ENCODE measurements at regions not wholly inside any gene's neighbourhood (a gene's known extent, or its start where the extent isn't known, plus 50 kb on each side); places are given as distances from the start of the nearest gene placed in this dataset.

DNA sequence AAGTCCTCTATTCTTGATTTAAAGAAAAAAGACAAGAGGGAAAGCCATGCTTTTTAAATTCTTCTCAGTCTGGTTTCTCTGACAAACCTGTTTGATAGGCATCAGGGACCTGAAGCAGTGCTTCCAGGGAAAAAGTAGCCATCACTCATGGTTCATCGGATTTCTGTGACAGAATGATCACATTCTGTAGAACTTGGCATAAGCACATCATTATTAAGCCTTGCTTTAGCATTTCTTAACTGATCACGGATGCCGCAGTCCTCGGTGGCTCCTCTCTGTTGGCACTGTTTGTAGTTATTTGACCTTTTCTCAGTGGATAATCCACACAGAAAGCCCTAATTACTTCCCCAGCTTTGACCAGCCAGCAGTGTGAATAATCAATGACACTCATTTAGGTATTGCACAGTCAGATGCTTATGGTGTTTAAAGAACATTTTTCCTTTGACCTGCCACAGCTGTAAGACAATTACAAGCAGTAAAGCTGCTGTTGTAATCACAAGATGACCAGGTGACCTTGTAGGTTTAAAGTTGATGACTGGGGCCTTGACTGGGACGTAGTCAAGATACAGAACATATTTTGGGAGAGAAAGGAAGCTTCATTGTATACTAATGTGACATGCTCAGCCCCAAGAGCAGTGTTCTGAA lies 64.4 kb upstream of the SKAP2 start:
- TF ChIP-seq EZH2 (IDR thresholded peaks at IDR 0.05) (no peak), CTCF (IDR thresholded peaks at IDR 0.05) (no peak), EZH2phosphoT487 (IDR thresholded peaks at IDR 0.05) (no peak)
